ENCODE measurements at regions not wholly inside any gene's neighbourhood (a gene's known extent, or its start where the extent isn't known, plus 50 kb on each side); places are given as distances from the start of the nearest gene placed in this dataset.

- TF ChIP-seq, protein P1, sequence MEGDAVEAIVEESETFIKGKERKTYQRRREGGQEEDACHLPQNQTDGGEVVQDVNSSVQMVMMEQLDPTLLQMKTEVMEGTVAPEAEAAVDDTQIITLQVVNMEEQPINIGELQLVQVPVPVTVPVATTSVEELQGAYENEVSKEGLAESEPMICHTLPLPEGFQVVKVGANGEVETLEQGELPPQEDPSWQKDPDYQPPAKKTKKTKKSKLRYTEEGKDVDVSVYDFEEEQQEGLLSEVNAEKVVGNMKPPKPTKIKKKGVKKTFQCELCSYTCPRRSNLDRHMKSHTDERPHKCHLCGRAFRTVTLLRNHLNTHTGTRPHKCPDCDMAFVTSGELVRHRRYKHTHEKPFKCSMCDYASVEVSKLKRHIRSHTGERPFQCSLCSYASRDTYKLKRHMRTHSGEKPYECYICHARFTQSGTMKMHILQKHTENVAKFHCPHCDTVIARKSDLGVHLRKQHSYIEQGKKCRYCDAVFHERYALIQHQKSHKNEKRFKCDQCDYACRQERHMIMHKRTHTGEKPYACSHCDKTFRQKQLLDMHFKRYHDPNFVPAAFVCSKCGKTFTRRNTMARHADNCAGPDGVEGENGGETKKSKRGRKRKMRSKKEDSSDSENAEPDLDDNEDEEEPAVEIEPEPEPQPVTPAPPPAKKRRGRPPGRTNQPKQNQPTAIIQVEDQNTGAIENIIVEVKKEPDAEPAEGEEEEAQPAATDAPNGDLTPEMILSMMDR (conservative IDR thresholded peaks at IDR 0.05; ENCODE audit: low read depth, low read length): no peak
- no peak overlapping the region for H3K4me3 ChIP-seq (ENCODE audit: low read depth, low read length)
- no peak for DNase-seq (ENCODE audit: low read depth)
Measured at GRCh38 chr9:99624499-99625233, 197.0 kb upstream of the NR4A3 start.

DNA sequence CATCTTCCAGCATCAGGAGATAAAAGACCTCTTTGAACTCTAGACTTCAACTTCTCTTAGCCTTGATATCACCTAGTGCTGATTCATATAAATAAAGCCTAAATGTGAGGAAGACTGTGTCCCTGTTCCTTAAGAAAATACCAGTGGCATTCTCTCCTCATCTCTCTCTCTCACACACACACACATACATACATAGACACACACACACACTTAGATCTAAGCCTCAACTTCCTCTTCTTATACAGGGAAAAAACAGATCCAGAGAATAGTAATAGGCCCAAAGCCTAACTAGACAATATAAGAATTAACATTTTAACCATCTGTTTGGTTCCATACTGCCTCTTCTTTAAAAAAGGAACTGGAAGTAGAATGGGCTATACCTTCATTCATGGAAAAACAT is 195.3 kb upstream of the NR4A3 start:
- TF ChIP-seq, protein P1 (conservative IDR thresholded peaks at IDR 0.05; ENCODE audit: low read depth, low read length): no peak
- no peak for DNase-seq (ENCODE audit: low read depth)

DNA sequence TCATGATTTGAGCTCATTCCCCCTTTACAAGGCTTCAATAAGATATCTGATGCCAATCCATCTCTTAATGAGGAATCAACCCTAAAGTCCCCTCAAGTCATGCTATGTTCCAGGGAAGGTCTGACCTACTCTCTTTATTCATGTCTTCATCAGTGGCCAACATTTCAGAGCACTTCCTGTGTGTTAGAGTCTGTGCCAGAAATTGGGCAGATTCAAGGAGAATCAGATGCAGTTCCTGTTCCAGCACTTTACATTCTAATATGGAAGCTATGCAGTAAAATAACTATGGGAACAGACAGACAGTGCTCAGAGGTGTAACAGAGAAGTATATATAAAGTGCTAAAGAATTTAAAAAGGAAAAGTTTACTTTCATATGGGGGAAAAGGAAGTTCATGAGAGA is 193.4 kb upstream of the NR4A3 start:
- no peak for DNase-seq (ENCODE audit: low read depth)
- no peak overlapping the region for H3K4me3 ChIP-seq (ENCODE audit: low read depth, low read length)
- TF ChIP-seq, protein P1 (conservative IDR thresholded peaks at IDR 0.05; ENCODE audit: low read depth, low read length): no peak

More for the DNA sequence above, 195.3 kb upstream of the NR4A3 start:
- H3K4me3 ChIP-seq (ENCODE audit: low read depth, low read length): no peak overlapping the region

DNA sequence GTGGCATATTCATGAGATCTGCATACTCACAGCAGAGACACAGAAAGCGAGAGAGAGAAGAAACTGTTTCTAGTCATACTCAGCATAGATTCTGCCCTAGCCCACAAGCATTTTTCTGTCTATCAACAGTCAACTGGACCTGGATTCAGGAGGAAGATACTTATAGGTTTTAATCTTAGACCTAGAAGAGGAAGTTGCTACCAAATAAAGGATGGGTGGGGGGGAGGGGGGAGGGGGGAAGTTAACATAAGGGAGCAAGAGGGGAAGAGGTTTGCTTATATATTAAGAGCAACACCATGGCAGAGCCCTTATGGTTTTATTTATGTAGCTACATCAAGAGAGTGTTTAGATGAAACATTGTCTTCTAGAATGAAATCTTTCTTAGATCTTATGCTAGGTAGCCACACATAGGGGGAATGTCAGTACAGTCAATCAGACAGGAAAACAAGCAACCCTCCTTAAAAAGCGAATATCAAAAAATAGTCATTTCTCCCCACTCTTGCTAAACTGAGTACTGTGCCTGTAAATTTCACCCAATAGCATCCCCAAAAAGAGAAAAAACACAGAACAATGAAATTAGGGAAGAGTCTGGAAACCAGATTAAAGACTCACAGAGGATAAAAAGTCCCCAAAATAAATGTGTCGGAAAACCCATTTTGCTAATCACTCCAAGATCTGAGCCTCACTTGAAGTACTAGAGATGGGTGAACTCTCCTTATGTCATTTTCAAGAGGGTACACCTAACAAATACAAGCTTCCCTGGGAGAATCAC is 192.7 kb upstream of the NR4A3 start:
- TF ChIP-seq, protein P1 (conservative IDR thresholded peaks at IDR 0.05; ENCODE audit: low read depth, low read length): no peak
- H3K4me3 ChIP-seq (ENCODE audit: low read depth, low read length): no peak overlapping the region

GRCh38 chr9:99632349-99633038 is 189.2 kb upstream of the NR4A3 start:
- no peak overlapping the region for H3K4me3 ChIP-seq (ENCODE audit: low read depth, low read length)
- TF ChIP-seq, protein P1 (conservative IDR thresholded peaks at IDR 0.05; ENCODE audit: low read depth, low read length): no peak
- DNase-seq (ENCODE audit: low read depth): no peak

More for the DNA sequence above, 192.7 kb upstream of the NR4A3 start:
- DNase-seq (ENCODE audit: low read depth): no peak

GRCh38 chr9:99633265-99633664 is 188.4 kb upstream of the NR4A3 start:
- TF ChIP-seq, protein P1 (conservative IDR thresholded peaks at IDR 0.05; ENCODE audit: low read depth, low read length): no peak
- H3K4me3 ChIP-seq (ENCODE audit: low read depth, low read length): no peak overlapping the region
- DNase-seq (ENCODE audit: low read depth): no peak
